ENCODE measurements at regions not wholly inside any gene's neighbourhood (a gene's known extent, or its start where the extent isn't known, plus 50 kb on each side); places are given as distances from the start of the nearest gene placed in this dataset.

DNA sequence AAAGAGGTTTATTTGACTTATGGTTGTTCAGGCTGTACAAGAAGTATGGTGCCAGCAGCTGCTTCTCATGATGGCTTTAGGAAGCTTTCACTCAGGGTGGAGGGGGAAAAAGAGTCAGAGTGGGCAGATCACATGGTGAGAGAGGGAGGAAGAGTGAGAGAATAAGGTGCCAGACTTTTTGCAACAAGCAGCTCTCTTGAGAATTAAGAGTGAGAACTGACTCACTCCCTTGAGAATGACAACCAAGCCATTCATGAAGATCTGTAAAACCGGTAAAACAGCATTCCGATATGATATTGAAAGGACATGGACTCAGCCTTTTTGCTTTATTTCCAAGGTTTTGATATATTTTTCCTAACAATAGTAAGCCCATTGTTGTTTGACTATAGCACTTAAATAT, 501.2 kb downstream of the GALC start:
- no peaks in the 10 kb centered on the region for H3K36me3 ChIP-seq (replicated peaks in 1 of 2)
- H3K4me3 ChIP-seq, result no peak overlapping the region
- intact Hi-C loops (cut with DNase I), result no loop called here
- no peaks in the 10 kb centered on the region for H3K27me3 ChIP-seq
- H3K4me1 ChIP-seq (replicated peaks in 1 of 2), result no peaks in the 10 kb centered on the region
- no peak for DNase-seq
- TF ChIP-seq CTCF (IDR thresholded peaks at IDR 0.05) (no peak), POLR2A (IDR thresholded peaks at IDR 0.05) (no peak)
- WGBS, 4 donors, result 88 to 94% (median 91%) methylated on average over 2 of the region's 2 CpGs
- no peak overlapping the region for H3K27ac ChIP-seq
- H3K9me3 ChIP-seq (replicated peaks in 1 of 3), result no peaks in the 10 kb centered on the region

DNA sequence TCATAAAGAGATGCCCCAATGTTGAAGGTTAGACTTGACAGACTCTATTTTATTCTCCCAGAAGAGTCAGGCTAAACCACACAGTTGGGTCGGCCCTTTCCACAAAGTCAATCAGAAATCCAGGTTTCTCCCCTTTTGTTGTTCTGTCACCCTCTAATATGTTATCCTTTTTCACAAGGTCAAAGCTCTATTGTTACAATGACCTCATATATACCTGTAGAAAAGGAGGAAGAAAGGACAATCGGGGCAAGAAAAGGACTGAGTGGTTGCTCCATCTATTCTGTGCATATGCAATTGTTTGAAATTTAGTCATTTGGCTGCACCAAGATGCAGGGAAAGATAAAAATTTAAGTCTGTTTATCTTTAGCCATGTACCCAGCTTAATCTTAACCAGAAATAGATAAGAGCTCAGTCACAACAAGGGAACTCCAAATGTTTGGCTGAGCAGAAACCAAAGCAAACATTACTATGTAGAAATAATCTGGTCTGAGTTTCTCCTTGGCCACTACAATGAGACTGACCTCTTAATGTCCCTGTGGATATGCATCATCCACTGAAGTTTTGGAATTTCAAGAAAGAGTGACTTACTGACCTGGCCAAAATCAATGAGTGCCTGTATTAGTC, 503.7 kb downstream of the GALC start:
- H3K36me3 ChIP-seq (replicated peaks in 1 of 2), result no peaks in the 10 kb centered on the region
- TF ChIP-seq CTCF (IDR thresholded peaks at IDR 0.05) (no peak), POLR2A (IDR thresholded peaks at IDR 0.05) (no peak)
- H3K9me3 ChIP-seq (replicated peaks in 1 of 3), result no peaks in the 10 kb centered on the region
- no peak for DNase-seq
- no peaks in the 10 kb centered on the region for H3K4me1 ChIP-seq (replicated peaks in 1 of 2)
- WGBS, 4 donors, result 68 to 94% (median 79%) methylated on average over 2 of the region's 2 CpGs
- intact Hi-C loops (cut with DNase I), result no loop called here
- no peaks in the 10 kb centered on the region for H3K27me3 ChIP-seq
- no peak overlapping the region for H3K27ac ChIP-seq
- no peak overlapping the region for H3K4me3 ChIP-seq

- Histone ChIP-seq H3K27me3 (no peaks in the 10 kb centered on the region), H3K9me3 (replicated peaks in 1 of 3) (no peaks in the 10 kb centered on the region), H3K4me3 (no peak overlapping the region), H3K27ac (no peak overlapping the region), H3K36me3 (replicated peaks in 1 of 2) (no peaks in the 10 kb centered on the region), H3K4me1 (replicated peaks in 1 of 2) (no peaks in the 10 kb centered on the region)
- no peak for DNase-seq
- 54 to 59% (median 57%) methylated on average over 8 of the region's 8 CpGs for WGBS, 4 donors
- intact Hi-C loops (cut with DNase I), result no loop called here
- TF ChIP-seq POLR2A (IDR thresholded peaks at IDR 0.05), result no peak
- TF ChIP-seq CTCF (IDR thresholded peaks at IDR 0.05), result no peak
Observed at GRCh38 chr14:87483271-87484260, 509.4 kb downstream of the GALC start.

GRCh38 chr14:87468531-87468930, 524.5 kb downstream of the GALC start:
- WGBS, 4 donors, result 69 to 86% (median 74%) methylated on average over 1 of the region's 1 CpG

More at GRCh38 chr14:87468531-87468930, 524.5 kb downstream of the GALC start:
- no peaks in the 10 kb centered on the region for H3K36me3 ChIP-seq (replicated peaks in 1 of 2)
- no peak overlapping the region for H3K27ac ChIP-seq
- no peak for TF ChIP-seq POLR2A (IDR thresholded peaks at IDR 0.05)
- TF ChIP-seq CTCF (IDR thresholded peaks at IDR 0.05), result no peak
- no peaks in the 10 kb centered on the region for H3K4me1 ChIP-seq (replicated peaks in 1 of 2)
- intact Hi-C loops (cut with DNase I), result no loop called here
- no peaks in the 10 kb centered on the region for H3K27me3 ChIP-seq
- no peak for DNase-seq
- H3K4me3 ChIP-seq, result no peak overlapping the region
- no peaks in the 10 kb centered on the region for H3K9me3 ChIP-seq (replicated peaks in 1 of 3)

All from adrenal gland (tissue), 9 donors.